ENCODE measurements at regions not wholly inside any gene's neighbourhood (a gene's known extent, or its start where the extent isn't known, plus 50 kb on each side); places are given as distances from the start of the nearest gene placed in this dataset.

- no peak for DNase-seq (ENCODE audit: low spot score)
- no peak for TF ChIP-seq CTCF (IDR thresholded peaks at IDR 0.05; ENCODE audit: extremely low read depth, missing control alignments)
Measured at GRCh38 chr9:82191082-82191770, 202.7 kb downstream of the SPATA31D1 start.

GRCh38 chr9:82192211-82192610 lies 203.6 kb downstream of the SPATA31D1 start:
- TF ChIP-seq CTCF (IDR thresholded peaks at IDR 0.05; ENCODE audit: extremely low read depth, missing control alignments): no peak
- no peak for DNase-seq (ENCODE audit: low spot score)

- no peak for TF ChIP-seq CTCF (IDR thresholded peaks at IDR 0.05; ENCODE audit: extremely low read depth, missing control alignments)
- no peak for DNase-seq (ENCODE audit: low spot score)
Measured at GRCh38 chr9:82196622-82197441, 208.3 kb downstream of the SPATA31D1 start.

GRCh38 chr9:82201196-82201595 lies 212.6 kb downstream of the SPATA31D1 start:
- no peak for TF ChIP-seq CTCF (IDR thresholded peaks at IDR 0.05; ENCODE audit: extremely low read depth, missing control alignments)
- DNase-seq (ENCODE audit: low spot score): no peak

GRCh38 chr9:82202808-82203207 lies 214.2 kb downstream of the SPATA31D1 start:
- TF ChIP-seq CTCF (IDR thresholded peaks at IDR 0.05; ENCODE audit: extremely low read depth, missing control alignments): no peak
- no peak for DNase-seq (ENCODE audit: low spot score)

- no peak for TF ChIP-seq CTCF (IDR thresholded peaks at IDR 0.05; ENCODE audit: extremely low read depth, missing control alignments)
- DNase-seq (ENCODE audit: low spot score): no peak
Measured at GRCh38 chr9:82206490-82206889, 217.9 kb downstream of the SPATA31D1 start.

GRCh38 chr9:82206946-82207345 lies 218.4 kb downstream of the SPATA31D1 start:
- DNase-seq (ENCODE audit: low spot score): no peak
- no peak for TF ChIP-seq CTCF (IDR thresholded peaks at IDR 0.05; ENCODE audit: extremely low read depth, missing control alignments)

All from GM20000 (cell line).